SK-MEL-5 (cell line): ENCODE measurements at regions not wholly inside any gene's neighbourhood (a gene's known extent, or its start where the extent isn't known, plus 50 kb on each side); places are given as distances from the start of the nearest gene placed in this dataset.

ENCODE experiments used
- DNase-seq: peaks from one replicate; pipeline ENCODE4 v3.0.0-alpha.2; 2016; ENCODE audit warnings: low read depth, low spot score
- in situ Hi-C: cut with HindIII; loops from 2 replicates; pipeline ENCODE4 v1.10.0; 2016; ENCODE audit warnings: low sequenced_read_pairs, high pct_unique_total_duplicates, low pct_unique_long_range_greater_than_20kb

DNA sequence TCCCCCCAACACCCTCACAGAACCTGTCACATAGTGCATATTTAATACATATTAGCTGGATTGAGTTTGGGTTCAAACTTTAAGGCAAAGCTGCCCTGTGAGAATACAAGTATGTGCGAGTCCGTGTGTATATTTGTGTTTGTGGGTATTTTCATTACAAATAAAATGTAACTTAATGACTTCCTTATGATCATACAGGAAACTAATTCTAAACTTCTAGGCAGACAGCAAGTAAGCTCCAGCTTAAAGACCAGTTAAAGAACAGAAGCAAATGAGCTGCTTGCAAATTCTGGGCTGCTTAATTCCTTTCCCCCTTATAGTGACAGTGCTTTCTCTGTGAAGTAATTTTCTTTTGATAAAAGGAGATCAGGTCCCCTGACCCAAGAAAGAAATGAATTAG is 437.6 kb downstream of the TTLL7 start:
- in situ Hi-C loops = no loop called here
- no peak for DNase-seq

DNA sequence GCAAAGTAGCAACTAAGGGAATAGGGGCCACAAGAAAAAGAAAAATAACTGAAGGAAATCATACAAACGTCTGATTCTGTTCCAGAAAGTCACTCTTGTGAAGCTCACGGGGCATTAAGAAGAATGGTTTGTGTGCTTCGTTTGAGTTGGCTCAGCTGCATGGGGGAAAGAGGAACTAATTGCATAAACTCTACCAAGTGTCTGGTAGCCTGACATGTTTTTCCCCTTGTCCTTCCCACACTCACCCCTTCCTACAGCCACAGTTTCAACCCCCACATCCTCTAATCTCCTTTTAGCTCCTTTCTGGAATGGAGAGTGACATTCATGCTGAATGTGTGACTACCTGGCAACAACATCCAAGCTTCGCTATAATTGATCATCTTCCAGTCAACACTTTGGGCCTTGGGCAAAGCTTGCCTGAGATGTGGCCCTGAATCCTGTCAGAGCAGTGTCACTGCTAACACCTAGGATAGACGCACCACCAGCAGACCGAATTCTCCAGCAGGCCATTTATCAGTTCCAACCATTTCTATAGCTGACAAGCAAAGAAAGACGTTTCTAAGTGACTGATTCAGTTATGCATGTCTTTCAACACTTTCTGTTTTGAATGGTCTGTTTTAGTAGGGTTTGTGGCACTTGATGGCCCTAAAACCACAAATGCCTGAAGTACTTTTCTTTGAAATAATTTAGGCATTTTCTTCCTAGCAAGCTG is 439.6 kb downstream of the TTLL7 start:
- no peak for DNase-seq
- in situ Hi-C loops = no loop called here

DNA sequence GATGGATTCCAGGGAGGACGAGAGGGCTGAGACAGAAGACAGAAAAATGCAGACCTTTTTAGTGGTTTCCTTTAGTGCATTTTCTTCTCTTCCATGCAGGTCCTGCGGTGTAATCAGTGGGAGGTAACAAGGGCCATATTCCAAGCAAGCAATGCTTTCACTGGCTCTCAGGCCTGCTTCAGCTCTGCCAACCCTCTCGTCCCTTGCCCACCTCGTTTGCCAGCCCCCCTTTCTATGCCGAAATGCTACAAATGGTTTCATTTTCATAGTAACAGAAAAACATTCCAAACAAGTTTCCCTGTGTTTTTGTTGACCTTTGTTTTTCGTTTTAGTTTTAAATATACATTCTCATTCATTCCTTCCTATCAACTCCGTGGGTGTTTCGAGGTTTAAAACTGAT is 443.1 kb downstream of the TTLL7 start:
- DNase-seq = no peak
- in situ Hi-C loops = no loop called here

DNA sequence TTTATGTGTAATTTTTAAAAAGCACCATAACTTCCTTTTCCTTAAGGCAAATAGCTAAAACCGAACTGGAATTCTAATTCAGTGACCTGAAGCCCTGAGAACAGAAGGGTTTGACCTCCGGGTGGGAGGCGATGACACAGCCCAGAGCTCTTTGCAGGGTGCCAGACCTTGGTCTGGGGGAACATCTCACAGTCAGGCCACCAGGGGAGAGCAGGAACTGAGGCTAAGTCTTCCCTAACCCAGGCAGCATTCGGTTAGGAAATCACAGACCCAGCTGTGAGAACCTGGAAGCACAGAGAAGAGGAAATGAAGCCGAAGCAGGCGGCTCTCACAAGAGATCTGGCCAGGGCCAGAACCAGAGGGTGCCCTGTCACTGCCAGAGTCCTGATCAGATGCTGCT is 444.8 kb downstream of the TTLL7 start:
- in situ Hi-C loops = no loop called here
- DNase-seq = no peak

DNA sequence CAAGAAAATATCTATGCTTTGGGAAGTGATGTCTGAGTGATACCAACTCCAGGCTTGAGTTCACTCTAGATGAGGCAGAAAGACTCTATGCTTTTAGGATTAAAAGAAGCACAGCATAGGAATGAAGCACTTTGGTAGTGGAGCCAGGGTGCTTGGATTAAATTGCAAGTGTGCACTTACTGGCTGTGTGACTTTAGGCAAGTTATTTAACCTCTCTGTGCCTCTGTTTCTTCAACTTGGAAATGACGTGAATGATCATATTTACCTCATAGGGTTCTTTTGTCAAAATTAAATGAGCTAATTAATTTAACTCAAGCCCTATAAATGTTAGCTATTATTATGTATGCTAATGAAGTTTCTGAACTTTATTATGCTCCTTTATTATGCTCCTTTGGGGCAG is 446.1 kb downstream of the TTLL7 start:
- DNase-seq = no peak
- in situ Hi-C loops = no loop called here

DNA sequence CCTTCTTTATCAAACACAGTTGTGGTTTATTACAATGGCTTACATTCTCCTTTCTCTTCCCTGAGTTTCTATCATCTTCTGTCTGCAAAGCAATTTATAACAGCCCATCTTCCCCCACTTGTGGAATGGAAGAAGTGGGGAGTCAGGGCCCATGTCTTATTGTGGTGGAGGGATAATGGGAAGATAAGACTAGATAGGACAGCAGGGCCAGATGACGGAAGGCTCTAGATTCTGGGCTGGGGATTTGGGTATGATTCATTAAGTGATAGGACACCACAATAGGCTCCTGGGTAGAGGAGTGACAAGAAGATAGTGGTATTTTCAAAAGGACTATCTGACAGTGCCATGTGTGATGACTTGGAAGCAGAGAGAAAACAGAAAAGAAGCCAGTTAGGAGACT is 450.6 kb downstream of the TTLL7 start:
- in situ Hi-C loops = no loop called here
- no peak for DNase-seq

DNA sequence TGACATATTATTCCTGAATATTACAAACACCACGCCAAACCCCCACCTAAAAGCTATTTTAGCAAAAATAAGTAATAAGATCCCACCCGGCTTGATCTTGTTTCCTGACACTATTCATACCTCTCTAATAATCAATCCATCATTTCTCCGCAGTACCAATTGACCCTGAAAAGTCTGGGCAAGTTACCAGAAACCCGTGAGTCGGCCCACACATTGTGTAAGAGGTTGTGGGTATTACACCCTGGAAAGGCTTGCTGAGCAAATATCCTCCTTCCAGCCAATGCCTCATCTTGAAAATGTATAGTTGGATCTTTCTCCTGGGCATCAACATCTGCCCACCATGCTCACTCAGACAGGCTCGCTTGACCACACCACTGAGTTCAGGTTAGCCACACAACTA is 451.0 kb downstream of the TTLL7 start:
- no peak for DNase-seq

DNA sequence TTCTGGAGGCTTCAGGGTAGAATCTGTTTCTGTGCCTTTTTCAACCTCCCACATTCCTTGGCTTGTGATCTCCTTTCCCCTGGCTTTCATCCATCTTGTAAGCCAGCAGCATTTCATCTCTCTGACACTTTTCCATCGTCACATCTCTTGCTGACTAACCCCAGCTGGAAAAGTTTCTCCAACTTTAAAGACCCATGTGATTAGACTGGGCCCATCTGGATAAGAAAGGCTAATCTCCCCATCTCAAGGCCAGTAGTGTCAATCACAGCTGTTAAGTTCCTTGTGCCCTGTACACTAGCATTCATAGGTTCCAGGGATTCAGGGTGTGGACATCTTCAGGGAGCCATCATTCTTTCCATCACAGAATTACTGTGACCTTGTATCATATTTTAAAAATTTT is 452.1 kb downstream of the TTLL7 start:
- DNase-seq = no peak
- in situ Hi-C loops = no loop called here

More for the DNA sequence above, 451.0 kb downstream of the TTLL7 start:
- in situ Hi-C loops = no loop called here

DNA sequence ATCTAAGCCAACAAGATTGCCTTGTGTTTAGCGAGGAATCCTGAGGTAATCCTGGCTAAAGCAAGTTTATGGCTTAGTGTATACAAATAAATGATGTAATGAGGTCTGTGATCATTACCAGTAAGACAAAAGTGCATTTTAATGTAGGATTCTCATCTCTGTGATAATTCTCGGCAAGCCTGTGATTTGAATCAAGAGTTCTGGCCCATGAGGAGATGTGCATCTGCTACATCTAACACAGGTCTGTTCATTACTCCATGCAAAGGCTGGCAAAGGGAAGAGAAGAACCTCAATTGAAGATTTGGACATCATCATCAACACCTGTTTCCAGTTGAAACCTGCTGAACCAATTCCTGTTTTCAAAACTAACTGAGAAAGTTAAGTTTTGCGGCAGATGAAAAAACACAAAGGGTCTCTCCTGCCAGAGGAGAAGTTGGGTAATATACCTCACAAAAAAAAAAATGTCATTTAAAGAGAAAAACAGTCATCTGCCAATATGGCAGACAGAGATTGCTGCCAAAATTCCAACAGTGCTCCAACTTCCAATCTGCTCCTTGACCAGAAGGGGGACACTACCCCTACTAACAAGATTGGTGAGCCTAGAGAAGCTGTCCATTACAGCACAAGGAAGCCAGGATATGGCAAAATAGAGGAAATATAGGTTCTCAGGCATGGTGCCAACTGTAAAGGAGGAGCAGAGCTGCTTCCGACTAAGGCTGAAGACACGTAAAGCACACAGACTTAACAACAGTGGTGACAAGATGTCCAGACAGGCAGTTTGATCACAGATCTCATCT is 453.7 kb downstream of the TTLL7 start:
- DNase-seq = peak; percentile 64

DNA sequence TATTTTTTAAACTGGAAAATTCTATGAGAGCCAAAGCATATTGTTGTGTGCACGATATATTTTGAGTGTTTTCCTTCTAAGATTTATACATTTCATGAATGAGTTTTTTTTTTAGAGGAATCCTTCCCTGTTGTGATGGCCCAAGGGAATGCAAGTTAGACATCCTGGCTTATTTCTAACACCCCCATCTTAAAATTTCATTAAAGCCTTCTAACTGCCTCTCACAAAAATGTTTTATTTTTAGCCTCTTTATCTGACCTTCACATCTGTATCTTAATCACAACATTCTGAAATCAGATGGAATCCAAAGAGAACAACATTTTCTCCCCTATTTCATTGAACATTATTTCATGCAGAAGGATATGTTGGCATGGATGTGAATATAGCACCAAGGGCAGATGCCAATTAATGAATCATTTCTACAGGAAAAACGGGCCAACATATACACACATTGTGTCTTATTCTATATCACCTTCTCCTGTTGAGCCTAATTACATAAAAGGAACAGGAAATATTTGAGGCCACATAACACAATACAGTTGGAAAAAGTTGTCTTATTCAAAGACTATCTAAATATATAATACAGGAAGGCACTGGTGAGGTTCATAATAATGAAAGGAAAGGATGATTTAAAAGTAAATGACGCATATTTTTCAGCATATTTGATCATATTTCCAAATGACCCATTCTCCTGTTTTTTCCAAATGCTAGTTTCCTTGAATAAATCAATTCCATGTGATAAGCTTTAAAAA is 455.5 kb downstream of the TTLL7 start:
- in situ Hi-C loops = no loop called here

More for the DNA sequence above, 453.7 kb downstream of the TTLL7 start:
- in situ Hi-C loops = no loop called here

DNA sequence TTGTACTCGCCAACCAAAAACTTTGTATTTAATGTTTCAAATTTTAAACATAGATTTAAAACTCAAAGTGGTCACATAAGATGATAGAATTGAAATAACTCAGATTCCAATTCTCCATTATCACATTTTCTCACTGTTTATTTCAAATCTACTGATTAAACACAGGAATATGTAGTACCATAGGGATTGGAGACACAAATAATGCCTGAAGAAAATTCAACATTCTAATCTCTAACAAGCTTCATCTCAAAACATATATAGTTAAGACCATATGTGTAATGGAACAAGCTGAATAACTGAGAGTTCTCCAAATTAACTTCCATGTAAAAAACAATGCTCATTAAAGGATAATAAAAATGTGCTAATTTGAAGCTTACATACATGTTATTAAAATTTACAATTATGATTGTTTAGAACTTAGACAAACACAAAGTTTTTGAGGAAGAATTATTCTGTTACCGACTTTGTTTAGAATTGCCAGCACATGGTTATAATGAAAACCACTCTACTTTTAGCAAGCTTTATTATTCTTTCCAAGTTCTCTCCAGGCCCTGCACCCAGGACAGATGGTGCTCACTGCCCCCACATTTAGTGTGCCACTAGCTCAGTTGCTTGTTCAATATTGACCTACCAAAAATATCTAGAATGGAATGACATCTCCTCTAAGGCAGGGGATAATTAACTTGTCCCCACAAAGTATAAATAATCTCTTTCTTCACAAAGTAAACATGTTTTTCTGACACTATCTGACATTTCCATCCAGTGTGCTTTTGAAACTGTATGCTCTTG is 467.2 kb downstream of the TTLL7 start:
- in situ Hi-C loops = no loop called here
- no peak for DNase-seq

More for the DNA sequence above, 455.5 kb downstream of the TTLL7 start:
- no peak for DNase-seq

DNA sequence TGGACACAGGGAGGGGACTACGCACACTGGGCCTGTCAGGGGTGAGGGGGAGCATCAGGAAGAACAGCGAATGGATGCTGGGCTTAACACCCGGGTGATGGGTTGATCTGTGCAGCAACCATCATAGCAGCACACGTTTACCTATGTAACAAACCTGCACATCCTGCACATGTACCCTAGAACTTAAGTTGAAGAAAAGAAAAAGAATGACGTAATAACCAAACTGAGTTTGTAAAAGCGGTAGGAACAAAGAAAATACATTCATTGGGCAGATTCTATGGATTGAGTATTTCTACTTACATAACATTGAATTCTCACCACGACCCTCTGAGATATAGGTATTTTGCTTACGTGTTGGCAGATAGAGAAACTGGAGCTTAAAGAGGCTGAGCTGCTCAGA is 468.4 kb downstream of the TTLL7 start:
- in situ Hi-C loops = no loop called here
- DNase-seq = no peak

DNA sequence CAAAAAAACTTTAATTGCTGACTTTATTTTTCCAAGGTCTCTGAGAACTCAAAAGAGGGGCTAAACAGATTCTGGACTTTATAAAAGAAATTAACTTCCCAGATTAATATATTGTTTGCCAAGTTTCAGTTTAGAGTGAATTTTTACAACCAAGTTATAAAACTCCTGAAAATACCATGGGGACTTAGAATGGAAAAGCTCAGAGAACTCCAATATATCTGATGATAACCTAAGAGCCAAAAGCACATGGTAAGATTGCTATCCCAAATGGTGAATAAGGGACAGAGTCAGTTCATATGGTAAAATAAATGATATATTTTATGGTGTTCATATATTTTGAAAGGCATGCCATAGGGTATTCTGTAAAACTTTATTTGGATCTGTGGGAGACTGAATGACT is 470.9 kb downstream of the TTLL7 start:
- DNase-seq = no peak
- in situ Hi-C loops = no loop called here

DNA sequence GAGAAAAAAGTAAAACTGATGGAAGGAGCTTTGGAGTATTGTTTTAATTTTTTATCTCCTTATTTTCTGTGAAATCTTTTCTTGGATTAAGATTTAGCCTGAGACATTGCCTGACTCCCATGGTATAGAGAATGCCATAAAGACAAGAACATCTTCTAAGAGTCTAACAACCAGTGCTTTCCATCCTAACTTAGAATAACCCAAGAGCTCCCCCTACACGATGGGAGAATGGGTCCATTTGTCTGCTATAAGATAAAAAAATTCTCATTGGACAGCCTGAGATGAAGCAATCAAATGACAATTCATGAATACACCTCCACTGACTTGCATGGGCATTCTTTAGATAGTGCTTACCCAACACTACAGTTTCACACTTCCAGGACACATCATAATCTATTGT is 478.1 kb downstream of the TTLL7 start:
- in situ Hi-C loops = no loop called here

DNA sequence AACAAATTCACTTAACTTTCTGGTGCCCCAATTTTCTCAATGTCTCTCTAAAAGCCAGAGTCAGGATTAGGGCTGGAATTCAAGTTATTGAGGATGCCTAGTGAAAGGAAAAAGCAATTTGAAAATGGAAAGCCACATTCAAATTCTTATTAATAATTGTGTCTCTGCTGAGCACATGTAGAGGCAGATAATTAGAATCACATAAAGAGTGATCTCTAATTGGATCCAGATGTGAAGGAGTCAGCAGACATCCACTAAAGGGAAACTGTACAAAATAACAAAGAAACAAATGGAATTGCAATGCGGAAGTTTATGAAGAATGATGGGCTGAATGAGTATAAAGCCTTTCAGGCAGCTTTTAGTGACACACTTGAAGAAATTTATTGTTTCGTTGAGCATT is 482.6 kb downstream of the TTLL7 start:
- DNase-seq = no peak
- in situ Hi-C loops = no loop called here

More for the DNA sequence above, 478.1 kb downstream of the TTLL7 start:
- DNase-seq = peak; percentile 44

DNA sequence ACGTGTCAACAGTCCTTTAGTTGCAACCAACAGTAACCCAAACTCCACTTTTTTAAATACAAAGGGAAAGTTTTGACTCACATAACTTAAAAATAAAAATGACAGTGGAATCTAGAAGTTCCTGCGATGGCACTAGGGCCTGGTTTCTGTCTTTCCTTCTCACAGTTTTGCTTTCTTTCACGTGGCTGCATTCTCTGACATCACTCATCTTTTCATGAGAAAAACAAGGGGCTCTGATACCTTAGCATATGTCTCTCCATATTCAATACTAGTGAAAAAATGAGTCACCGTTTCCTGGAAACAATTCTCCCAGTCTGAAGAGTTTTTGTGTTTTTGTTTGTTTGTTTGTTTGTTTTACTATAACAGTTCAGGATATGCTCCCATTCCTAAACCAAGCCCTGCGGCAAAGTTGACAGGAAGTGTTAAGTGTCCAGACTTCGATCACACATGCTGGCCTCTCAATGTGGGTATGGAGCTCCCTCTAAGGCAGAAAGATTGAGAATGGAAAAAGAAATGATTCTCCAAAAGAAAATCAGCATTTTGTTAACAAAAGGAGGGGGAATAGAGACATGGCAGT is 483.3 kb downstream of the TTLL7 start:
- in situ Hi-C loops = no loop called here
- peak; percentile 36 for DNase-seq

DNA sequence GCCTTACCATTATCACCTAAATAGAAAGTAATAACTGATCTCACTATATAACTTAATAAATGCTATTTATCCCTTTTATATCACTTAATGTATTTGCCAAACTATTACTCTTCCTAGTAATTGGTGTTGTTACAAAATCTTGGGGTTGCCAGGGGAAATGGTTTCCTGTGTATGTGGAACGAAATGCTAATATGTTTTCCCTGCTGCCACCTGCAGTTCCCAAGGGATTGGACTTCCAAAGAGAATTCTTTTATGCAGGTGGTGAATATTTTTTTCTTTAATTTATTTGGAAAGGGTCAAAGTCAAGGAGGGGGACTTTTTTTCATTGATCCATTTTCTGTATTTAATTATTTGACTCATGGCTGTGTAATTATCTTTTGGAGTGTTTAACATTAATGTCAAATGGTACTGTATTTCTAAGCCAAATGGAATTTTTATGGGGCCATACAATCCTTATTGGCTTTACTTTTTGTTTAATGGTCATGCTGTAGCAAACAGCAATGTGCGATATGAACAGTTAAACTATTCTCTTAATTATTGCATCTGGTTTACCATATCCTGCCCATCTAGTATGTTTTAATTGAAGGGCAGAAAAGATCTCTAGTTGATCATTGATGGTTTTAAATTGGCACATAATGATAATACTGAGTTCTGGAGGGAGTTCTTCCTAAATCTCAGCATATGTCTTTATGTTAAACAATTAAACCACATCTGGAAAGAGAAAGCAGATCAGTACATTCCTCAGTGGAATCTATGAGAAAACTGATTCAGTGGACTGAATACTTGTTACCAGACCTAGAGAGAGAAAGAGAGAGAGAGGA is 486.3 kb downstream of the TTLL7 start:
- in situ Hi-C loops = no loop called here
- DNase-seq = no peak
